Mesodermal cell (in vitro differentiated cells): ENCODE measurements at regions not wholly inside any gene's neighbourhood (a gene's known extent, or its start where the extent isn't known, plus 50 kb on each side); places are given as distances from the start of the nearest gene placed in this dataset.

ENCODE experiments used
- H3K27ac ChIP-seq: 2 replicates; pipeline ENCODE4 v1.7.0; 2013; ENCODE audit warnings: mild to moderate bottlenecking, low read depth, low read length, moderate library complexity; ENCODE audit not compliant: severe bottlenecking
- H3K36me3 ChIP-seq: 2 replicates; pipeline ENCODE4 v1.7.1; 2013; ENCODE audit warnings: mild to moderate bottlenecking, low read length, moderate library complexity; ENCODE audit not compliant: control insufficient read depth, insufficient read depth
- H3K4me1 ChIP-seq: one replicate; pipeline ENCODE4 v1.7.1; 2013; ENCODE audit warnings: mild to moderate bottlenecking, low read length; ENCODE audit not compliant: insufficient read depth, control insufficient read depth, poor library complexity, severe bottlenecking
- H3K4me3 ChIP-seq: 2 replicates; pipeline ENCODE4 v1.7.0; 2013; ENCODE audit warnings: low read length, control low read depth, mild to moderate bottlenecking; ENCODE audit not compliant: insufficient read depth, poor library complexity, severe bottlenecking; ENCODE audit errors: extremely low read depth
- H3K9me3 ChIP-seq: 2 replicates; pipeline ENCODE4 v1.7.1; 2013; ENCODE audit warnings: mild to moderate bottlenecking, low read length, moderate library complexity; ENCODE audit not compliant: control insufficient read depth
- WGBS, 2 experiments: methylation state at CpG; one replicate each; pipeline ENCODE4 v1.1.5; 2013; ENCODE audit warnings: missing lambda C conversion rate in 2 of 2; ENCODE audit not compliant: insufficient coverage in 2 of 2; 5-methylcytosine and 5-hydroxymethylcytosine counted together

DNA sequence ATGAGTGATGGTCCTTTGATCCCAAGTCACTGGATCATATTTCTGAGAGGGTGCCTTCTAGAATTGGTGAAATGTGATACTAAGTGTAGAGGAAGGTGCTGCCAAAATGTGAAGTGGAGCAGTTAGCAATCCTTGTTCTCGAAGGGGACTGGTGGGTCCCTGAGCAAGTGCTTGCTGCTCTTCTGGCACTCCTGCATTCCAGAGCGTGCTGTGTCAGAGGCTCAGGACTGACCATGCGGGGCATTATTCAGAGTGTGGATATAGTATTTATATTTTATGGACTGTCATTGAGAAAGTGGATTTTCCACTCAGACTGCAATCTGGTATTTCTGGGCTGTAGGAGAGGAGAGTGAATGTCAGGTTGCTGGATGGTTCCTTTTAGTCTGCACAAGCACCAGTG, 152.6 kb upstream of the KL start:
- H3K36me3 ChIP-seq = no peaks in the 10 kb centered on the region
- H3K27ac ChIP-seq = no peak overlapping the region
- no peak overlapping the region for H3K4me3 ChIP-seq
- H3K4me1 ChIP-seq = no peaks in the 10 kb centered on the region
- H3K9me3 ChIP-seq = peaks cover 10% of the 10 kb centered on the region
- 96 to 98% methylated on average over 3 of the region's 3 CpGs for WGBS, 2 experiments

DNA sequence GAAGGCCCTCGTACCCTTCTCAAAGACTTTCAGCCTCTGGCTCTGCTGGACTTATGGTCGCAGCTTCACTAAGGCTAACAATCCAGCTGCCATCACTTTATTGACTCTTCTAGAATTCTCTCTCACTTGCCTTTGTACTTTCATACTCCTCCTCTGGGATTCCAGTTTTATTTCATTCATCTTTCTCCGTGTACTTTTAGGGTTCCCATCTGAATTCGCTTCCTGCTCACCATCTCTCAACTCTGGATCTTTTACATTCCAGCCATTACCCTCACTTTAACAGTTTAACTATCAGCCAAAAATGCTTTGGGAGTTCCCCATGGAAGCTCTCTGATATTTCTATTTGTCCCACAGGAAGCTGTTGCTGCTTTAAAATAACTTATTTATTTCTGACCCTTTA, 149.3 kb upstream of the KL start:
- H3K4me3 ChIP-seq = no peak overlapping the region
- H3K9me3 ChIP-seq = no peaks in the 10 kb centered on the region
- no peaks in the 10 kb centered on the region for H3K4me1 ChIP-seq
- H3K36me3 ChIP-seq = no peaks in the 10 kb centered on the region
- WGBS, 2 experiments = 87 to 97% methylated on average over 4 of the region's 4 CpGs
- no peak overlapping the region for H3K27ac ChIP-seq

DNA sequence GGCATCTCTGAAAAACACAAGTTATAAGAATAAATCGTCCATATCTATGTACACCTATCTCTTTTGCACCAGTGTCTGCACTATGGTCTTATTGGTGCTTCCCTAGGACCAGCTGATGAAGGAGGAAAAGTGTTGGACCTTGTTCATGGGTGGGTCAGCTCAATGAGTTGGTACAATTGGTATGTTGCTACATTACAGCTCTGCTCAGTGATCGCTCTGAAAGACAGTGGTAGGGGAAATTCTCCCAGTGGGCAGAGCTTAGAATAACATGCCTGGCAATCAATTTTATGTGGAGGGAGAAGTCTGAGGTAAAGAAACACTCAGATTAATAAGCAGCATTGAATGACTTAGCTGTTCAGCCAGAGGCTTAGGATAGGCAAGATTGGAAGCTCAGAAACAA, 138.7 kb upstream of the KL start:
- H3K36me3 ChIP-seq = no peaks in the 10 kb centered on the region
- no peak overlapping the region for H3K4me3 ChIP-seq
- H3K4me1 ChIP-seq = no peaks in the 10 kb centered on the region
- no peak overlapping the region for H3K27ac ChIP-seq
- no peaks in the 10 kb centered on the region for H3K9me3 ChIP-seq
- WGBS, 2 experiments = 80 to 89% methylated on average over 1 to 2 of the region's 2 CpGs

DNA sequence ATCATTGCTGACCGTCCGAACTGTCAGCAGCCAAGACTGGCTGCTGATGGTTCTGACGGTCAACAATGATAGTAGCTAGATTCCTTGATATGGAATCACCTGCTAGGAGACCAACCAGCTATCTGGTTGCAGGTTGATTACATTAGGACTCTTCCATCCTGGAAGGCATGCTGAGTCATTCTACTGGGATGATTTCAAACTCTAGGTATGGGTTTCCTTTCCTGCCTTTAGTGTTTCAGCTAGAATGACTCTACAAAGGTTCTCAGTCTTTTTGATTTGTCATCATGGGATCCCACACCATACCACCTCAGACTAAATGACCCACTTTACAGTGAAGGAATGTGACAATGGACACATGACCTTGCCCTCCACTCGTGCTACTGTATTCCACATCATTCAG, 138.1 kb upstream of the KL start:
- H3K27ac ChIP-seq = no peak overlapping the region
- H3K4me3 ChIP-seq = no peak overlapping the region
- WGBS, 2 experiments = 85 to 90% methylated on average over 3 to 4 of the region's 4 CpGs
- no peaks in the 10 kb centered on the region for H3K36me3 ChIP-seq
- H3K9me3 ChIP-seq = no peaks in the 10 kb centered on the region
- no peaks in the 10 kb centered on the region for H3K4me1 ChIP-seq

DNA sequence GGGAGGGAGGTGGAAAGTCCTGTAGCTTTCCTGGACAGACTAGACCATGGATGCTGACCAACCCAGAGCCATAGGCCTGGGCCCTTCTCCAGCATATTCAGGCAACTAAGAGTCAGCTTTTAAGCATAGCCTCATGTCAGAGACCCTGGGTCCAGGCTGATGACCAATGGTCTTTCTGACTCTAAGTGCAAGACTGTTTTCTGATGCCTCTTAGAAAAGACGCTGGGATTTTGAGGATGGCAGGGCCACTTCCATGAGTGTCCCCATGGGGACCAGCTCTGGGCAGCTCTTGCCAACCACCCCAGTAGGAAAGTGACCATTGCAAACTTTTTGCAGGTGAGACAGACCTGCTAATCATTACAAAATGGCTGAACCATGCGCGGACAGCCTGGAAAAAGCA, 135.6 kb upstream of the KL start:
- no peaks in the 10 kb centered on the region for H3K9me3 ChIP-seq
- no peaks in the 10 kb centered on the region for H3K4me1 ChIP-seq
- H3K4me3 ChIP-seq = no peak overlapping the region
- 96 to 100% methylated on average over 3 of the region's 3 CpGs for WGBS, 2 experiments
- H3K27ac ChIP-seq = no peak overlapping the region
- H3K36me3 ChIP-seq = no peaks in the 10 kb centered on the region

DNA sequence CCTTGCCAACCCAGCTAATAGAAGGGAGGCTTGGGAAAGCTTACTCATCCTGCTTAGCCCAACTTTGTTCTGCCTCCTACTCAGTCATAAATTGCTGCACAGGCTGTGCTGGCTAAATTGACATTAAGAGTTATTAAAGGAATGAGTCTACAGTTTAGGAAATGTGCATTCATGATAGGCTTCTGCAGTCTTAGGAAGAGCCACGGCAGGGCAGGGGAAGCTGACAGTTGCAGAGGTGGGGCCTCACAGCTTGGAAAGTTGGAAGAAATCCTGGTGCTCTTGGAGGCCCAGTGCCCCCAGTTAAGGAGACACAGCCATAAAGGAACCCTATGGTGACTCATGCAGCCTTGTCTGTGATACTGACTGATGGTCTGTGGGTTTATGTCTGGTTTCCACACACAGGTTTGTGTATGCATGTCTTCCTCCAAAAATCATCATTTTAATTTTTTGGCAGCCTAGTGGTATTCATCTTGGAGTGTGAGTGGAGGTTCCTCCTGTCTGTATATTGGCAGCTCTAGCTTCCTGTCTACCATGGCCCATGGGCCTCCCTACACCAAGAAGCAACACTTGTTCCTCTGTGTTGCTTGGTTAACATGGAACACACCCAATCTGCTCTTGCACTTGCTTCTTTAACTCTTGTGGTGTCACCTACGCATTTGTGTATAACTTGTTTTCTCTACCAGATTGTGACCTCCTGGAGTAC, 135.0 kb upstream of the KL start:
- H3K4me1 ChIP-seq = no peaks in the 10 kb centered on the region
- H3K27ac ChIP-seq = no peak overlapping the region
- WGBS, 2 experiments = 66 to 95% methylated on average over 2 of the region's 2 CpGs
- H3K4me3 ChIP-seq = no peak overlapping the region
- H3K9me3 ChIP-seq = no peaks in the 10 kb centered on the region
- H3K36me3 ChIP-seq = no peaks in the 10 kb centered on the region

DNA sequence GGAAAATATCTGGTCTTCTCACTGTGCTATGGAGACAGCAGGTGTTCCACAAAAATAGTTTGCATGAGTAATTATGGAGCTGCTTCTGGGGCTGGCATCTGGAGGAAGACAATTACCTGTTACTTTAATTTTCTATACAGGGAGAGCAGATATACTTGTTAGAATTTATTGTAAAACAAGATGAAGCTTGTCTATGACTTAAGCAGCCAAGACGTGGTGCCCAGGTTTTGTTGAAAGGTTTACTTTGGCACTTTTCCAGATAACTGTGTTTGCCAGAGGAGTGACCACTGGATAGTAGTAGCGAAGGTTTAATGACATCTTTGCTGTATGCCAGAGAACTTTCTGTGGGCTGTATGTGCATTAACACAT, 134.5 kb upstream of the KL start:
- Histone ChIP-seq H3K9me3 (no peaks in the 10 kb centered on the region), H3K27ac (no peak overlapping the region), H3K4me1 (no peaks in the 10 kb centered on the region), H3K4me3 (no peak overlapping the region), H3K36me3 (no peaks in the 10 kb centered on the region)
- 80 to 90% methylated on average over 1 to 2 of the region's 2 CpGs for WGBS, 2 experiments

DNA sequence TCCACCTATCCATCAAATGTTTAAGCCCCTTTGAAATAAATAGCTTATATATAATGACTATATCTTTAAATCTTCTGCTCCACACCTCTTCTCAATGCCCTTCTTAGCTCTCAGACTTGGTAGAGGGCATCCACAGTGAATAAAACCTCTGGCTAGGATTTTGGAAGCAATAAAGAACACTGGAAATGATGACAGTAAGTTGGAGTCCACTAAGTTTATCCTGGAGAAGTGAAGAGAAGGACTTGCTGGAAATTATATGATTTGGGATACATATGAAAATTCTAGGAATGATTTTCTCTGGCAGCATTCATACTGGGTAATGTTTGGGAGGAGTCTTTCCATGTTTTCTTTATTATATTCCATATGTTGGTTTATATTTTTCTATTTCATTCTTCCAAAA, 133.5 kb upstream of the KL start:
- Histone ChIP-seq H3K36me3 (no peaks in the 10 kb centered on the region), H3K4me3 (no peak overlapping the region), H3K4me1 (no peaks in the 10 kb centered on the region), H3K27ac (no peak overlapping the region), H3K9me3 (peaks cover 3% of the 10 kb centered on the region)

DNA sequence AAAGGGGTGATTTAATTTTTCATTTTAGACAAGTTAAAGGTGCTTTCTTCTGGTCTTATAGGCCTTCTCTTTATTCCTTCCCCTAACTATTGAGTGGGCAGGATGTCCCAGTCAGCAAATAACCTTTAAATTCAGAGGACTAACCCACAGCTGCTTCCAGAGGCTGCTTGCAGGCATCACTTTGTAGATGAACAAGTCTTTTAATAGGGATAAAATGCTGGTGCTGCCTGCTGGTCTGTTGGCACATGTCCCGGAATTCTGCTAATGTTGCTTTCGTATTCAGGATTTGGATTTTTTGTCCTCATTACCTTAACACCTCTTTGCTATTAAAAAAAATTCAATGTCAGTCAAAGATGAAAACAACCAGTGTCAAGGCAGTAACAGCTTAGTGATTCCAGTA, 132.7 kb upstream of the KL start:
- Histone ChIP-seq H3K36me3 (no peaks in the 10 kb centered on the region), H3K4me3 (no peak overlapping the region), H3K27ac (no peak overlapping the region), H3K9me3 (peaks cover 7% of the 10 kb centered on the region), H3K4me1 (no peaks in the 10 kb centered on the region)
- no CpG with 5 or more reads among the region's 2 CpGs for WGBS, 2 experiments

DNA sequence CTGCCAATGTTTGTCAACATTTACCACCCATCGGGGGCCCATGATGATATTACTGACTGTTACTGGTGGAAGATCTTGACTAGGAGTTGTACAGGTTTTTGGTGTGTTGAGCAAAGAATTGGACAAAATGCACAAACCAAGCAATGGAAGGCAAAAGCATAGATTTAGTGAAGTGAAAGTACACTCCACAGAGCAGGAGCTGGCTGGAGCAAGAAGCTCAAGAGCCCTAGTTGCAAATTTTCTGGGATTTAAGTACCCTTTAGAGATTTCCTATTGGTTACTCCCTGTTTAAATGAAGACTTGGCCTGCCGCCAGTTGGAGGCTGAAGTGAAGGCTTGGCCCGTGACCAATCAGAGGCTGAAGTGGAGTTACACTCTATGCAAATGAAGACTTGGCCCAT, 128.6 kb upstream of the KL start:
- Histone ChIP-seq H3K4me1 (no peaks in the 10 kb centered on the region), H3K4me3 (no peak overlapping the region), H3K36me3 (no peaks in the 10 kb centered on the region), H3K9me3 (peaks cover 7% of the 10 kb centered on the region), H3K27ac (no peak overlapping the region)
- WGBS, 2 experiments = 86 to 96% methylated on average over 1 to 3 of the region's 3 CpGs

DNA sequence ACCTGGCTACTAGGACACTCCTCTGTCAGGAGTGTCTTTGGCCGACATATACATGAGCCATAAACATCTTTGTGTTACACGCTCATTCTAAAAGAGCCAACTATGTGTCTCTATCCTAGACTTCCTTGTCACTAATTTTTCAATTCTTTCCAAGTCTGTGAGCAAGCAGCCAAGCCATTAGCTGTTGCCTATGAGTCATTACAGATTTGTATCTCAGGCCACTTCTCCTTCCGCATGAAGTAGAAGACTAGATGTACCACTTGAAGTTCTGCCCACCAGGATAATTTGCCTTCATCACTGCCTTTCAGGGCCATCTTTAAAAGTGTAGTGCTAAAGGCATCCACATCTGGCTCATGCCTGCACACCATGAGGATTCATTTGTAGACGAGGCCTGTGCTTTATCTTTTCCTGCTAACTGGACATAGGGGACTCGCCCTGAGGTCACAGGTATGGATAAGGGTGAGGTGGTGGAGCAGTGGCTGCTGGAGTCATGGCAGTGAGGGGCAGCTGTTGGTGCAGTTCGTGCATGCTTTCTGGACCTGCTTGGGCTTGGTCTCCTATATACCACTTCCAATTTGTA, 126.1 kb upstream of the KL start:
- H3K27ac ChIP-seq = no peak overlapping the region
- no peak overlapping the region for H3K4me3 ChIP-seq
- no peaks in the 10 kb centered on the region for H3K4me1 ChIP-seq
- peaks cover 7% of the 10 kb centered on the region for H3K9me3 ChIP-seq
- 95 to 97% methylated on average over 4 of the region's 6 CpGs for WGBS, 2 experiments
- no peaks in the 10 kb centered on the region for H3K36me3 ChIP-seq
